Esophagus muscularis mucosa (tissue), 3 donors: ENCODE measurements at regions not wholly inside any gene's neighbourhood (a gene's known extent, or its start where the extent isn't known, plus 50 kb on each side); places are given as distances from the start of the nearest gene placed in this dataset.

Experiments
- POLR2A ChIP-seq: fragments of 450-650 bp; IDR thresholded peaks from one replicate; pipeline ENCODE4 v1.6.1; 2017; ENCODE audit warnings: antibody characterized with exemption, moderate library complexity, mild to moderate bottlenecking, low read depth
- TF ChIP-seq, protein P1 (sequence below), 3 experiments: fragments of 200-600 bp in 2 of 3; fragments of 450-650 bp in 1 of 3; sonication (generic) in 2 of 3; IDR thresholded peaks; one replicate each; pipeline ENCODE4 v1.5.1; 2017 to 2019; ENCODE audit warnings: antibody characterized with exemption in 3 of 3, mild to moderate bottlenecking in 2 of 3, moderate library complexity in 1 of 3

- no peak for TF ChIP-seq POLR2A
- TF ChIP-seq, protein P1, sequence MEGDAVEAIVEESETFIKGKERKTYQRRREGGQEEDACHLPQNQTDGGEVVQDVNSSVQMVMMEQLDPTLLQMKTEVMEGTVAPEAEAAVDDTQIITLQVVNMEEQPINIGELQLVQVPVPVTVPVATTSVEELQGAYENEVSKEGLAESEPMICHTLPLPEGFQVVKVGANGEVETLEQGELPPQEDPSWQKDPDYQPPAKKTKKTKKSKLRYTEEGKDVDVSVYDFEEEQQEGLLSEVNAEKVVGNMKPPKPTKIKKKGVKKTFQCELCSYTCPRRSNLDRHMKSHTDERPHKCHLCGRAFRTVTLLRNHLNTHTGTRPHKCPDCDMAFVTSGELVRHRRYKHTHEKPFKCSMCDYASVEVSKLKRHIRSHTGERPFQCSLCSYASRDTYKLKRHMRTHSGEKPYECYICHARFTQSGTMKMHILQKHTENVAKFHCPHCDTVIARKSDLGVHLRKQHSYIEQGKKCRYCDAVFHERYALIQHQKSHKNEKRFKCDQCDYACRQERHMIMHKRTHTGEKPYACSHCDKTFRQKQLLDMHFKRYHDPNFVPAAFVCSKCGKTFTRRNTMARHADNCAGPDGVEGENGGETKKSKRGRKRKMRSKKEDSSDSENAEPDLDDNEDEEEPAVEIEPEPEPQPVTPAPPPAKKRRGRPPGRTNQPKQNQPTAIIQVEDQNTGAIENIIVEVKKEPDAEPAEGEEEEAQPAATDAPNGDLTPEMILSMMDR (IDR thresholded peaks at IDR 0.05) = no peak
Observed at GRCh38 chr3:18738393-18739098, 313.4 kb upstream of the SATB1 start.
